DND-41 (cell line): ENCODE measurements at regions not wholly inside any gene's neighbourhood (a gene's known extent, or its start where the extent isn't known, plus 50 kb on each side); places are given as distances from the start of the nearest gene placed in this dataset.
"Not testable (repeated sequence)": the region's sequence is repeated elsewhere in the genome, so short reads cannot be mapped to it uniquely, and the experiment has no call there.

Experiments used
- EZH2 ChIP-seq: IDR thresholded peaks from 3 replicates; pipeline ENCODE4 v1.6.1; 2012; ENCODE audit warnings: borderline replicate concordance, low read depth, mild to moderate bottlenecking, moderate library complexity, low read length, inconsistent platforms; ENCODE audit not compliant: severe bottlenecking
- TF ChIP-seq, protein P1 (sequence below): IDR thresholded peaks from 2 replicates; pipeline ENCODE4 v1.5.1; 2012; ENCODE audit warnings: borderline replicate concordance, low read length, moderate library complexity, mild to moderate bottlenecking; ENCODE audit not compliant: poor library complexity, severe bottlenecking; ENCODE audit errors: extremely low read depth

DNA sequence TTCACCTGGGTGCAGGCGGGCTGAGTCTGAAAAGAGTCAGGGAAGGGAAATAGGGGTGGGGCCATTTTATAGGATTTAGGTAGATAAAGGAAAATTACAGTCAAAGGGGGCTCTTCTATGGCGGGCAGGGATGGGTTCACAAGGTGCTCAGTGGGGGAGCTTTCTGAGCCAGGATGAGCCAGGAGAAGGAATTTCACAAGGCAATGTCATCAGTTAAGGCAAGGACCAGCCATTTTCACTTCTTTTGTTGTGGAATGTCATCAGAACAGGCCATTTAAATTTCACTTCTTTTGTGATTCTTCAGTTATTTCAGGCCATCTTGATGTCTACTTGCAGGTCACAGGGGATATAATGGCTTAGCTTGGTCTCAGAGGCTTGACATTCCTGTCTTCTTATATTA is 66.4 kb downstream of the PPIAL4A start:
- TF ChIP-seq, protein P1, sequence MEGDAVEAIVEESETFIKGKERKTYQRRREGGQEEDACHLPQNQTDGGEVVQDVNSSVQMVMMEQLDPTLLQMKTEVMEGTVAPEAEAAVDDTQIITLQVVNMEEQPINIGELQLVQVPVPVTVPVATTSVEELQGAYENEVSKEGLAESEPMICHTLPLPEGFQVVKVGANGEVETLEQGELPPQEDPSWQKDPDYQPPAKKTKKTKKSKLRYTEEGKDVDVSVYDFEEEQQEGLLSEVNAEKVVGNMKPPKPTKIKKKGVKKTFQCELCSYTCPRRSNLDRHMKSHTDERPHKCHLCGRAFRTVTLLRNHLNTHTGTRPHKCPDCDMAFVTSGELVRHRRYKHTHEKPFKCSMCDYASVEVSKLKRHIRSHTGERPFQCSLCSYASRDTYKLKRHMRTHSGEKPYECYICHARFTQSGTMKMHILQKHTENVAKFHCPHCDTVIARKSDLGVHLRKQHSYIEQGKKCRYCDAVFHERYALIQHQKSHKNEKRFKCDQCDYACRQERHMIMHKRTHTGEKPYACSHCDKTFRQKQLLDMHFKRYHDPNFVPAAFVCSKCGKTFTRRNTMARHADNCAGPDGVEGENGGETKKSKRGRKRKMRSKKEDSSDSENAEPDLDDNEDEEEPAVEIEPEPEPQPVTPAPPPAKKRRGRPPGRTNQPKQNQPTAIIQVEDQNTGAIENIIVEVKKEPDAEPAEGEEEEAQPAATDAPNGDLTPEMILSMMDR, result not testable (repeated sequence)
- TF ChIP-seq EZH2, result not testable (repeated sequence)
